H9 (cell line): ENCODE measurements at regions not wholly inside any gene's neighbourhood (a gene's known extent, or its start where the extent isn't known, plus 50 kb on each side); places are given as distances from the start of the nearest gene placed in this dataset.

ENCODE experiments used
- DNase-seq: peaks from one replicate; pipeline ENCODE4 v3.0.0-alpha.2; 2017
- H2AFZ ChIP-seq: one replicate; pipeline ENCODE4 v1.6.1; 2013; ENCODE audit warnings: mild to moderate bottlenecking, low read length, control low read depth, moderate library complexity
- H2AK5ac ChIP-seq: 2 replicates; pipeline ENCODE4 v1.6.1; 2013; ENCODE audit warnings: low read length, control low read depth, mixed read lengths; ENCODE audit not compliant: insufficient read length
- H2BK120ac ChIP-seq: one replicate; pipeline ENCODE4 v1.6.1; 2013; ENCODE audit warnings: low read depth, mild to moderate bottlenecking, low read length, control low read depth, inconsistent platforms; ENCODE audit not compliant: poor library complexity, severe bottlenecking
- H2BK12ac ChIP-seq: 2 replicates; pipeline ENCODE4 v1.6.1; 2013; ENCODE audit warnings: low read length, control low read depth, mixed read lengths, low read depth; ENCODE audit not compliant: insufficient read length
- H2BK15ac ChIP-seq: 2 replicates; pipeline ENCODE4 v1.6.1; 2013; ENCODE audit warnings: low read depth, low read length, control low read depth
- H2BK20ac ChIP-seq: one replicate; pipeline ENCODE4 v1.6.1; 2013; ENCODE audit warnings: low read depth, mild to moderate bottlenecking, low read length, control low read depth, inconsistent platforms; ENCODE audit not compliant: poor library complexity, severe bottlenecking
- H2BK5ac ChIP-seq: 2 replicates; pipeline ENCODE4 v1.6.1; 2013; ENCODE audit warnings: low read length, control low read depth, mixed read lengths; ENCODE audit not compliant: insufficient read length
- H3K14ac ChIP-seq: 2 replicates; pipeline ENCODE4 v1.6.1; 2013; ENCODE audit warnings: low read length, control low read depth; ENCODE audit not compliant: insufficient read depth
- H3K18ac ChIP-seq: 2 replicates; pipeline ENCODE4 v1.6.1; 2013; ENCODE audit warnings: low read depth, mild to moderate bottlenecking, mixed read lengths, low read length, control low read depth; ENCODE audit not compliant: insufficient read length
- H3K23ac ChIP-seq: 2 replicates; pipeline ENCODE4 v1.6.1; 2013; ENCODE audit warnings: low read length, control low read depth, mixed read lengths, low read depth; ENCODE audit not compliant: insufficient read length
- H3K23me2 ChIP-seq: 2 replicates; pipeline ENCODE4 v1.6.1; 2013; ENCODE audit warnings: low read depth, mild to moderate bottlenecking, mixed read lengths, low read length, control low read depth; ENCODE audit not compliant: insufficient read length, poor library complexity, severe bottlenecking
- H3K27ac ChIP-seq: 2 replicates; pipeline ENCODE4 v1.5.1; 2013; ENCODE audit warnings: low read length, control low read depth, mixed read lengths, low read depth; ENCODE audit not compliant: insufficient read length
- H3K27me3 ChIP-seq: 2 replicates; pipeline ENCODE4 v1.6.1; 2013; ENCODE audit warnings: low read length, control low read depth, inconsistent platforms; ENCODE audit not compliant: insufficient read depth
- H3K4ac ChIP-seq: 2 replicates; pipeline ENCODE4 v1.6.1; 2013; ENCODE audit warnings: low read depth, mild to moderate bottlenecking, control low read depth, inconsistent platforms, low read length, moderate library complexity
- H3K4me1 ChIP-seq: 2 replicates; pipeline ENCODE4 v1.6.1; 2013; ENCODE audit warnings: low read length, control low read depth, inconsistent platforms; ENCODE audit not compliant: insufficient read depth
- H3K4me2 ChIP-seq: 2 replicates; pipeline ENCODE4 v1.6.1; 2013; ENCODE audit warnings: low read length, control low read depth, mixed read lengths; ENCODE audit not compliant: insufficient read length, insufficient read depth
- H3K56ac ChIP-seq: 2 replicates; pipeline ENCODE4 v1.6.1; 2013; ENCODE audit warnings: low read depth, mild to moderate bottlenecking, mixed read lengths, low read length, control low read depth; ENCODE audit not compliant: insufficient read length
- H3K79me1 ChIP-seq: 2 replicates; pipeline ENCODE4 v1.6.1; 2013; ENCODE audit warnings: low read depth, mild to moderate bottlenecking, moderate library complexity, low read length, control low read depth, inconsistent platforms; ENCODE audit not compliant: insufficient read depth, poor library complexity, severe bottlenecking
- H3K79me2 ChIP-seq: 2 replicates; pipeline ENCODE4 v1.6.1; 2013; ENCODE audit warnings: low read length, control low read depth, inconsistent platforms; ENCODE audit not compliant: insufficient read depth
- H3K9ac ChIP-seq: 2 replicates; pipeline ENCODE4 v1.6.1; 2013; ENCODE audit warnings: low read length, control low read depth, mixed read lengths; ENCODE audit not compliant: insufficient read length; ENCODE audit errors: extremely low read depth
- H3K9me3 ChIP-seq: one replicate; pipeline ENCODE4 v1.6.1; 2013; ENCODE audit warnings: low read depth, low read length, inconsistent platforms; ENCODE audit not compliant: control insufficient read depth
- H3T11ph ChIP-seq: one replicate; pipeline ENCODE4 v1.6.1; 2013; ENCODE audit warnings: mild to moderate bottlenecking, low read length, control low read depth, inconsistent platforms
- H4K20me1 ChIP-seq: one replicate; pipeline ENCODE4 v1.6.1; 2013; ENCODE audit not compliant: control insufficient read depth, insufficient read length, insufficient read depth
- H4K5ac ChIP-seq: 2 replicates; pipeline ENCODE4 v1.6.1; 2013; ENCODE audit warnings: low read depth, mild to moderate bottlenecking, mixed read lengths, low read length, control low read depth; ENCODE audit not compliant: insufficient read length
- H4K8ac ChIP-seq: replicated peaks from 2 replicates; pipeline ENCODE4 v1.6.1; 2013; ENCODE audit warnings: low read length, control low read depth, mixed read lengths, low read depth; ENCODE audit not compliant: insufficient read length
- H4K91ac ChIP-seq: 2 replicates; pipeline ENCODE4 v1.6.1; 2013; ENCODE audit warnings: low read depth, mild to moderate bottlenecking, moderate library complexity, mixed read lengths, low read length, control low read depth; ENCODE audit not compliant: insufficient read length
- H3K27ac Mint-ChIP-seq, 3 experiments: 2 replicates in 2 of 3; 3 replicates in 1 of 3; pipeline ENCODE4 v1.8.0; 2020 to 2021; ENCODE audit warnings: mixed read lengths in 3 of 3, mild to moderate bottlenecking in 1 of 3, moderate library complexity in 1 of 3
- H3K27me3 Mint-ChIP-seq: 2 replicates; pipeline ENCODE4 v1.8.0; 2021; ENCODE audit warnings: low read depth, mild to moderate bottlenecking, moderate library complexity, mixed read lengths
- H3K36me3 Mint-ChIP-seq, 3 experiments: 2 replicates in 2 of 3; 3 replicates in 1 of 3; pipeline ENCODE4 v1.8.0; 2020 to 2021; ENCODE audit warnings: low read depth in 3 of 3, mixed read lengths in 3 of 3; ENCODE audit not compliant: insufficient read depth in 1 of 3
- H3K4me1 Mint-ChIP-seq, 2 experiments: 2 replicates each; pipeline ENCODE4 v1.8.0; 2020; ENCODE audit warnings: mixed read lengths in 2 of 2
- H3K4me3 Mint-ChIP-seq, 2 experiments: 2 replicates in 1 of 2; 3 replicates in 1 of 2; pipeline ENCODE4 v1.8.0; 2020 to 2021; ENCODE audit warnings: mild to moderate bottlenecking in 2 of 2, mixed read lengths in 2 of 2, moderate library complexity in 1 of 2
- H3K9me3 Mint-ChIP-seq, 2 experiments: 2 replicates in 1 of 2; 3 replicates in 1 of 2; pipeline ENCODE4 v1.8.0; 2020; ENCODE audit warnings: mild to moderate bottlenecking in 2 of 2, mixed read lengths in 2 of 2, moderate library complexity in 1 of 2
- CTCF ChIP-seq: fragments of 200-600 bp; sonication (generic); conservative IDR thresholded peaks from 3 replicates; pipeline ENCODE4 v1.8.0; 2021; ENCODE audit warnings: antibody characterized with exemption, mild to moderate bottlenecking
- WGBS: extraction: QIAGEN DNeasy Blood & Tissue Kit; methylation state at CpG from one replicate; pipeline ENCODE4 v1.1.7; 2013; ENCODE audit warnings: missing lambda C conversion rate, low lambda C conversion rate, mixed read lengths; ENCODE audit not compliant: insufficient read length; ENCODE audit errors: extremely low coverage; 5-methylcytosine and 5-hydroxymethylcytosine counted together

DNA sequence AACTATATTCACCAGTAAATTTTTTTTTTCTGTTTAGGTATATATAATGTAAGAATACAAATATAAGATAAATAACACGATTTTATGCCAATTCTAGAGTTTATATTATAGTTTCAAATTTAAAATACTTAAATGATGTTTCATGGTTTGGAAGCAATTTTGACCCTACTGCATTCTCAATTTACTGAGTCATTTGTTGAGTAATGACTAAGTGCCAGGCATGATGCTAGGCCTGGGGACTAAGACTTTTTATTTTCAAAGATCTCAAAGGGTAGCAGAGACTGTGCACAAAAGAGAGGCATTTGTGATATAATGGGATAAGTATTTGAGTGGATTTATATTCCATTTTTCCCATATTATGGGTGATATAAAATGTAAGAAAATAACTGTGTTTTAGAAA lies 78.9 kb upstream of the SMIM30 start:
- Mint-ChIP-seq H3K27me3 (peaks cover 17% of the 10 kb centered on the region), H3K4me3 (no peak overlapping the region), H3K4me1 (no peaks in the 10 kb centered on the region), H3K27ac (no peak overlapping the region), H3K36me3 (no peaks in the 10 kb centered on the region), H3K9me3 (no peaks in the 10 kb centered on the region)
- Histone ChIP-seq H4K5ac (no peak overlapping the region), H3K4me2 (no peak overlapping the region), H2BK15ac (no peak overlapping the region), H2AFZ (no peak overlapping the region), H3T11ph (no peak overlapping the region), H3K27me3 (no peaks in the 10 kb centered on the region), H2BK120ac (no peak overlapping the region), H3K4me1 (no peaks in the 10 kb centered on the region), H3K9ac (no peak overlapping the region), H4K8ac (no peak overlapping the region), H2BK5ac (no peak overlapping the region), H4K20me1 (no peaks in the 10 kb centered on the region), H3K56ac (no peak overlapping the region), H3K9me3 (no peaks in the 10 kb centered on the region), H3K23me2 (no peaks in the 10 kb centered on the region), H3K23ac (no peak overlapping the region), H3K27ac (no peak overlapping the region), H3K18ac (no peak overlapping the region), H2AK5ac (no peak overlapping the region), H3K79me2 (no peaks in the 10 kb centered on the region), H3K14ac (no peak overlapping the region), H2BK12ac (no peak overlapping the region), H3K79me1 (no peaks in the 10 kb centered on the region), H2BK20ac (no peak overlapping the region), H4K91ac (no peak overlapping the region), H3K4ac (no peak overlapping the region)
- no peak for DNase-seq
- no peak for TF ChIP-seq CTCF
- WGBS = no CpG with 5 or more reads among the region's 1 CpG
